ENCODE measurements at regions not wholly inside any gene's neighbourhood (a gene's known extent, or its start where the extent isn't known, plus 50 kb on each side); places are given as distances from the start of the nearest gene placed in this dataset.

DNA sequence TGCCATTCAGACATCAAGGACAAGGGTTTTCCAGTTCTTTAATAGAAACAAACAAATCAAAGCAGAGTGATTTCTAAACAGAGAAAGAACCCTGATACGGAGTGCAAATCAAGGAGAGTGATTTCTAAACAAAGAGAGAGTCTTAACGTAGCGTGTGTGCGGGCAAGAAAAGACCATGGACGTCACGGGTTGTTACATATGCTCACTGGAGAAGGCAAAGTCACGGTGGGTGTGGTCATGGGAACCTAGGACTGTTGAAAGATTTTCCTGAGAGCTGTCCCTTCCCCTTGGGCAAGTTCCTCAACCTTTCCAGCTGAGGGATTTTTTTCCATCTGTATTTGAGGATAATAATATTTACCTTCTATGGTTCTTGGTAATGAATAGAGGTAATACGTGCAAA, 95.0 kb upstream of the SLC34A2 start:
- TF ChIP-seq, protein P1, sequence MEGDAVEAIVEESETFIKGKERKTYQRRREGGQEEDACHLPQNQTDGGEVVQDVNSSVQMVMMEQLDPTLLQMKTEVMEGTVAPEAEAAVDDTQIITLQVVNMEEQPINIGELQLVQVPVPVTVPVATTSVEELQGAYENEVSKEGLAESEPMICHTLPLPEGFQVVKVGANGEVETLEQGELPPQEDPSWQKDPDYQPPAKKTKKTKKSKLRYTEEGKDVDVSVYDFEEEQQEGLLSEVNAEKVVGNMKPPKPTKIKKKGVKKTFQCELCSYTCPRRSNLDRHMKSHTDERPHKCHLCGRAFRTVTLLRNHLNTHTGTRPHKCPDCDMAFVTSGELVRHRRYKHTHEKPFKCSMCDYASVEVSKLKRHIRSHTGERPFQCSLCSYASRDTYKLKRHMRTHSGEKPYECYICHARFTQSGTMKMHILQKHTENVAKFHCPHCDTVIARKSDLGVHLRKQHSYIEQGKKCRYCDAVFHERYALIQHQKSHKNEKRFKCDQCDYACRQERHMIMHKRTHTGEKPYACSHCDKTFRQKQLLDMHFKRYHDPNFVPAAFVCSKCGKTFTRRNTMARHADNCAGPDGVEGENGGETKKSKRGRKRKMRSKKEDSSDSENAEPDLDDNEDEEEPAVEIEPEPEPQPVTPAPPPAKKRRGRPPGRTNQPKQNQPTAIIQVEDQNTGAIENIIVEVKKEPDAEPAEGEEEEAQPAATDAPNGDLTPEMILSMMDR (conservative IDR thresholded peaks at IDR 0.05; ENCODE audit: low read depth, low read length): no peak
- no peak for TF ChIP-seq EZH2 (IDR thresholded peaks at IDR 0.05; ENCODE audit: borderline replicate concordance, low read depth, low read length, poor library complexity, severe bottlenecking)

Data from A673 (cell line).